ENCODE measurements at regions not wholly inside any gene's neighbourhood (a gene's known extent, or its start where the extent isn't known, plus 50 kb on each side); places are given as distances from the start of the nearest gene placed in this dataset.

GRCh38 chr9:87211669-87212068, 264.4 kb upstream of the GAS1 start:
- no peak for DNase-seq

- DNase-seq, result no peak
Observed at GRCh38 chr9:87212605-87213021, 265.3 kb upstream of the GAS1 start.

GRCh38 chr9:87213948-87214347, 266.6 kb upstream of the GAS1 start:
- no peak for DNase-seq

- DNase-seq, result no peak
Observed at GRCh38 chr9:87214991-87215390, 267.7 kb upstream of the GAS1 start.

GRCh38 chr9:87216036-87216435, 268.7 kb upstream of the GAS1 start:
- no peak for DNase-seq

GRCh38 chr9:87216897-87217455, 269.7 kb upstream of the GAS1 start:
- no peak for DNase-seq

GRCh38 chr9:87223392-87224246, 274.0 kb upstream of the DAPK1 start:
- no peak for DNase-seq

GRCh38 chr9:87226896-87227295, 270.8 kb upstream of the DAPK1 start:
- DNase-seq, result no peak

- DNase-seq, result no peak
Observed at GRCh38 chr9:87227456-87227855, 270.2 kb upstream of the DAPK1 start.

GRCh38 chr9:87229108-87229507, 268.6 kb upstream of the DAPK1 start:
- DNase-seq, result no peak

GRCh38 chr9:87233431-87233830, 264.2 kb upstream of the DAPK1 start:
- DNase-seq, result no peak

- DNase-seq, result no peak
Observed at GRCh38 chr9:87233899-87234455, 263.7 kb upstream of the DAPK1 start.

- no peak for DNase-seq
Observed at GRCh38 chr9:87234854-87235253, 262.8 kb upstream of the DAPK1 start.

GRCh38 chr9:87236546-87236945, 261.1 kb upstream of the DAPK1 start:
- no peak for DNase-seq

GRCh38 chr9:87237336-87237735, 260.3 kb upstream of the DAPK1 start:
- no peak for DNase-seq

- no peak for DNase-seq
Observed at GRCh38 chr9:87238545-87238944, 259.1 kb upstream of the DAPK1 start.

GRCh38 chr9:87239312-87239711, 258.4 kb upstream of the DAPK1 start:
- DNase-seq, result no peak

- no peak for DNase-seq
Observed at GRCh38 chr9:87243602-87244001, 254.1 kb upstream of the DAPK1 start.

GRCh38 chr9:87245271-87245670, 252.4 kb upstream of the DAPK1 start:
- no peak for DNase-seq

GRCh38 chr9:87247097-87247496, 250.6 kb upstream of the DAPK1 start:
- no peak for DNase-seq

GRCh38 chr9:87249029-87249428, 248.6 kb upstream of the DAPK1 start:
- no peak for DNase-seq

- no peak for DNase-seq
Observed at GRCh38 chr9:87250205-87250604, 247.5 kb upstream of the DAPK1 start.

GRCh38 chr9:87255431-87256155, 242.1 kb upstream of the DAPK1 start:
- no peak for DNase-seq

GRCh38 chr9:87256973-87257372, 240.7 kb upstream of the DAPK1 start:
- DNase-seq, result no peak

All from NCI-H1694 treated with DMSO at 0.1 percent for 48 hours (cell line).